H9 (cell line): ENCODE measurements at regions not wholly inside any gene's neighbourhood (a gene's known extent, or its start where the extent isn't known, plus 50 kb on each side); places are given as distances from the start of the nearest gene placed in this dataset.

ENCODE experiments used
- DNase-seq: peaks from one replicate; pipeline ENCODE4 v3.0.0-alpha.2; 2017
- H2AFZ ChIP-seq: one replicate; pipeline ENCODE4 v1.6.1; 2013; ENCODE audit warnings: mild to moderate bottlenecking, low read length, control low read depth, moderate library complexity
- H2AK5ac ChIP-seq: 2 replicates; pipeline ENCODE4 v1.6.1; 2013; ENCODE audit warnings: low read length, control low read depth, mixed read lengths; ENCODE audit not compliant: insufficient read length
- H2BK120ac ChIP-seq: one replicate; pipeline ENCODE4 v1.6.1; 2013; ENCODE audit warnings: low read depth, mild to moderate bottlenecking, low read length, control low read depth, inconsistent platforms; ENCODE audit not compliant: poor library complexity, severe bottlenecking
- H2BK12ac ChIP-seq: 2 replicates; pipeline ENCODE4 v1.6.1; 2013; ENCODE audit warnings: low read length, control low read depth, mixed read lengths, low read depth; ENCODE audit not compliant: insufficient read length
- H2BK15ac ChIP-seq: 2 replicates; pipeline ENCODE4 v1.6.1; 2013; ENCODE audit warnings: low read depth, low read length, control low read depth
- H2BK20ac ChIP-seq: one replicate; pipeline ENCODE4 v1.6.1; 2013; ENCODE audit warnings: low read depth, mild to moderate bottlenecking, low read length, control low read depth, inconsistent platforms; ENCODE audit not compliant: poor library complexity, severe bottlenecking
- H2BK5ac ChIP-seq: 2 replicates; pipeline ENCODE4 v1.6.1; 2013; ENCODE audit warnings: low read length, control low read depth, mixed read lengths; ENCODE audit not compliant: insufficient read length
- H3K14ac ChIP-seq: 2 replicates; pipeline ENCODE4 v1.6.1; 2013; ENCODE audit warnings: low read length, control low read depth; ENCODE audit not compliant: insufficient read depth
- H3K18ac ChIP-seq: 2 replicates; pipeline ENCODE4 v1.6.1; 2013; ENCODE audit warnings: low read depth, mild to moderate bottlenecking, mixed read lengths, low read length, control low read depth; ENCODE audit not compliant: insufficient read length
- H3K23ac ChIP-seq: 2 replicates; pipeline ENCODE4 v1.6.1; 2013; ENCODE audit warnings: low read length, control low read depth, mixed read lengths, low read depth; ENCODE audit not compliant: insufficient read length
- H3K23me2 ChIP-seq: 2 replicates; pipeline ENCODE4 v1.6.1; 2013; ENCODE audit warnings: low read depth, mild to moderate bottlenecking, mixed read lengths, low read length, control low read depth; ENCODE audit not compliant: insufficient read length, poor library complexity, severe bottlenecking
- H3K27ac ChIP-seq: 2 replicates; pipeline ENCODE4 v1.5.1; 2013; ENCODE audit warnings: low read length, control low read depth, mixed read lengths, low read depth; ENCODE audit not compliant: insufficient read length
- H3K27me3 ChIP-seq: 2 replicates; pipeline ENCODE4 v1.6.1; 2013; ENCODE audit warnings: low read length, control low read depth, inconsistent platforms; ENCODE audit not compliant: insufficient read depth
- H3K4ac ChIP-seq: 2 replicates; pipeline ENCODE4 v1.6.1; 2013; ENCODE audit warnings: low read depth, mild to moderate bottlenecking, control low read depth, inconsistent platforms, low read length, moderate library complexity
- H3K4me1 ChIP-seq: 2 replicates; pipeline ENCODE4 v1.6.1; 2013; ENCODE audit warnings: low read length, control low read depth, inconsistent platforms; ENCODE audit not compliant: insufficient read depth
- H3K4me2 ChIP-seq: 2 replicates; pipeline ENCODE4 v1.6.1; 2013; ENCODE audit warnings: low read length, control low read depth, mixed read lengths; ENCODE audit not compliant: insufficient read length, insufficient read depth
- H3K56ac ChIP-seq: 2 replicates; pipeline ENCODE4 v1.6.1; 2013; ENCODE audit warnings: low read depth, mild to moderate bottlenecking, mixed read lengths, low read length, control low read depth; ENCODE audit not compliant: insufficient read length
- H3K79me1 ChIP-seq: 2 replicates; pipeline ENCODE4 v1.6.1; 2013; ENCODE audit warnings: low read depth, mild to moderate bottlenecking, moderate library complexity, low read length, control low read depth, inconsistent platforms; ENCODE audit not compliant: insufficient read depth, poor library complexity, severe bottlenecking
- H3K79me2 ChIP-seq: 2 replicates; pipeline ENCODE4 v1.6.1; 2013; ENCODE audit warnings: low read length, control low read depth, inconsistent platforms; ENCODE audit not compliant: insufficient read depth
- H3K9ac ChIP-seq: 2 replicates; pipeline ENCODE4 v1.6.1; 2013; ENCODE audit warnings: low read length, control low read depth, mixed read lengths; ENCODE audit not compliant: insufficient read length; ENCODE audit errors: extremely low read depth
- H3K9me3 ChIP-seq: one replicate; pipeline ENCODE4 v1.6.1; 2013; ENCODE audit warnings: low read depth, low read length, inconsistent platforms; ENCODE audit not compliant: control insufficient read depth
- H3T11ph ChIP-seq: one replicate; pipeline ENCODE4 v1.6.1; 2013; ENCODE audit warnings: mild to moderate bottlenecking, low read length, control low read depth, inconsistent platforms
- H4K20me1 ChIP-seq: one replicate; pipeline ENCODE4 v1.6.1; 2013; ENCODE audit not compliant: control insufficient read depth, insufficient read length, insufficient read depth
- H4K5ac ChIP-seq: 2 replicates; pipeline ENCODE4 v1.6.1; 2013; ENCODE audit warnings: low read depth, mild to moderate bottlenecking, mixed read lengths, low read length, control low read depth; ENCODE audit not compliant: insufficient read length
- H4K8ac ChIP-seq: replicated peaks from 2 replicates; pipeline ENCODE4 v1.6.1; 2013; ENCODE audit warnings: low read length, control low read depth, mixed read lengths, low read depth; ENCODE audit not compliant: insufficient read length
- H4K91ac ChIP-seq: 2 replicates; pipeline ENCODE4 v1.6.1; 2013; ENCODE audit warnings: low read depth, mild to moderate bottlenecking, moderate library complexity, mixed read lengths, low read length, control low read depth; ENCODE audit not compliant: insufficient read length
- H3K27ac Mint-ChIP-seq, 3 experiments: 2 replicates in 2 of 3; 3 replicates in 1 of 3; pipeline ENCODE4 v1.8.0; 2020 to 2021; ENCODE audit warnings: mixed read lengths in 3 of 3, mild to moderate bottlenecking in 1 of 3, moderate library complexity in 1 of 3
- H3K27me3 Mint-ChIP-seq: 2 replicates; pipeline ENCODE4 v1.8.0; 2021; ENCODE audit warnings: low read depth, mild to moderate bottlenecking, moderate library complexity, mixed read lengths
- H3K36me3 Mint-ChIP-seq, 3 experiments: 2 replicates in 2 of 3; 3 replicates in 1 of 3; pipeline ENCODE4 v1.8.0; 2020 to 2021; ENCODE audit warnings: low read depth in 3 of 3, mixed read lengths in 3 of 3; ENCODE audit not compliant: insufficient read depth in 1 of 3
- H3K4me1 Mint-ChIP-seq, 2 experiments: 2 replicates each; pipeline ENCODE4 v1.8.0; 2020; ENCODE audit warnings: mixed read lengths in 2 of 2
- H3K4me3 Mint-ChIP-seq, 2 experiments: 2 replicates in 1 of 2; 3 replicates in 1 of 2; pipeline ENCODE4 v1.8.0; 2020 to 2021; ENCODE audit warnings: mild to moderate bottlenecking in 2 of 2, mixed read lengths in 2 of 2, moderate library complexity in 1 of 2
- H3K9me3 Mint-ChIP-seq, 2 experiments: 2 replicates in 1 of 2; 3 replicates in 1 of 2; pipeline ENCODE4 v1.8.0; 2020; ENCODE audit warnings: mild to moderate bottlenecking in 2 of 2, mixed read lengths in 2 of 2, moderate library complexity in 1 of 2
- CTCF ChIP-seq: fragments of 200-600 bp; sonication (generic); conservative IDR thresholded peaks from 3 replicates; pipeline ENCODE4 v1.8.0; 2021; ENCODE audit warnings: antibody characterized with exemption, mild to moderate bottlenecking
- WGBS: extraction: QIAGEN DNeasy Blood & Tissue Kit; methylation state at CpG from one replicate; pipeline ENCODE4 v1.1.7; 2013; ENCODE audit warnings: missing lambda C conversion rate, low lambda C conversion rate, mixed read lengths; ENCODE audit not compliant: insufficient read length; ENCODE audit errors: extremely low coverage; 5-methylcytosine and 5-hydroxymethylcytosine counted together

- Histone ChIP-seq H3K79me2 (no peaks in the 10 kb centered on the region), H4K20me1 (no peaks in the 10 kb centered on the region), H2BK5ac (no peak overlapping the region), H3K14ac (no peak overlapping the region), H2BK12ac (no peak overlapping the region), H3K9ac (no peak overlapping the region), H3K56ac (no peak overlapping the region), H3K9me3 (no peaks in the 10 kb centered on the region), H3K23ac (no peak overlapping the region), H3K23me2 (no peaks in the 10 kb centered on the region), H3K79me1 (no peaks in the 10 kb centered on the region), H2BK20ac (no peak overlapping the region), H4K5ac (no peak overlapping the region), H2AK5ac (no peak overlapping the region), H3T11ph (no peak overlapping the region), H2BK15ac (no peak overlapping the region), H3K4ac (no peak overlapping the region), H2BK120ac (no peak overlapping the region), H2AFZ (no peak overlapping the region), H4K8ac (no peak overlapping the region), H3K4me2 (no peak overlapping the region), H3K27me3 (no peaks in the 10 kb centered on the region), H3K18ac (no peak overlapping the region), H4K91ac (no peak overlapping the region), H3K27ac (no peak overlapping the region), H3K4me1 (no peaks in the 10 kb centered on the region; the same call in 1 of the 2 replicates)
- H3K4me1 Mint-ChIP-seq: peaks cover 18 to 29% of the 10 kb centered on the region in 2 experiments
- DNase-seq: no peak
- no peak overlapping the region for H3K4me3 Mint-ChIP-seq
- no peak overlapping the region for H3K27ac Mint-ChIP-seq
- TF ChIP-seq CTCF: no peak
- no peaks in the 10 kb centered on the region for H3K9me3 Mint-ChIP-seq
- H3K27me3 Mint-ChIP-seq: no peaks in the 10 kb centered on the region; the same call in 1 of the 2 replicates
- H3K36me3 Mint-ChIP-seq: no peaks in the 10 kb centered on the region
- no CpG with 5 or more reads among the region's 2 CpGs for WGBS
Measured at GRCh38 chr12:58412461-58413060, 471.2 kb downstream of the ATP23 start.
